GM19467 (cell line): ENCODE measurements at regions not wholly inside any gene's neighbourhood (a gene's known extent, or its start where the extent isn't known, plus 50 kb on each side); places are given as distances from the start of the nearest gene placed in this dataset.

ENCODE experiments used
- ATAC-seq: cut with Tn5 transposase; IDR thresholded peaks from one replicate; pipeline ENCODE4 v1.9.1; 2021; ENCODE audit warnings: mild to moderate bottlenecking, moderate library complexity; ENCODE audit not compliant: unreplicated experiment

- no peak for ATAC-seq
Measured at GRCh38 chr2:45083175-45083574, 73.9 kb upstream of the SIX2 start.

GRCh38 chr2:45074713-45075112, 65.5 kb upstream of the SIX2 start:
- ATAC-seq: no peak

- ATAC-seq: no peak
Measured at GRCh38 chr2:45072862-45073237, 63.6 kb upstream of the SIX2 start.

- no peak for ATAC-seq
Measured at GRCh38 chr2:45072064-45072861, 63.0 kb upstream of the SIX2 start.

- no peak for ATAC-seq
Measured at GRCh38 chr2:45070113-45070652, 60.9 kb upstream of the SIX2 start.

- ATAC-seq: no peak
Measured at GRCh38 chr2:45069684-45070083, 60.4 kb upstream of the SIX2 start.

GRCh38 chr2:45068571-45069140, 59.4 kb upstream of the SIX2 start:
- ATAC-seq: no peak

GRCh38 chr2:45067859-45068570, 58.8 kb upstream of the SIX2 start:
- no peak for ATAC-seq
